Keratinocyte (primary cell): ENCODE measurements at regions not wholly inside any gene's neighbourhood (a gene's known extent, or its start where the extent isn't known, plus 50 kb on each side); places are given as distances from the start of the nearest gene placed in this dataset.

Experiments used
- DNase-seq: peaks from one replicate; pipeline ENCODE4 v3.0.0-alpha.2; 2011; ENCODE audit warnings: low read depth, missing footprints, low spot score
- FAIRE-seq: peaks from 2 replicates; lab custom pipeline; 2011; peaks lifted over from hg19 to GRCh38; lab: Jason Lieb, UNC
- H2AFZ ChIP-seq: 2 replicates; pipeline ENCODE4 v1.6.0; 2012; ENCODE audit warnings: low read length, control low read depth, inconsistent platforms; ENCODE audit not compliant: control insufficient read depth
- H3K27ac ChIP-seq: 2 replicates; pipeline ENCODE4 v1.5.1; 2011; ENCODE audit warnings: low read length; ENCODE audit not compliant: control insufficient read depth, insufficient read depth
- H3K27me3 ChIP-seq: 3 replicates; pipeline ENCODE4 v1.6.0; 2011; ENCODE audit warnings: low read length; ENCODE audit not compliant: control insufficient read depth, insufficient read depth; ENCODE audit errors: extremely low read depth
- H3K36me3 ChIP-seq, 2 experiments: 2 replicates in 1 of 2; 3 replicates in 1 of 2; pipeline ENCODE4 v1.5.1; 2011; ENCODE audit warnings: low read length in 2 of 2, mild to moderate bottlenecking in 1 of 2; ENCODE audit not compliant: control insufficient read depth in 2 of 2, insufficient read depth in 2 of 2; ENCODE audit errors: extremely low read depth in 1 of 2
- H3K4me1 ChIP-seq: 3 replicates; pipeline ENCODE4 v1.5.1; 2011; ENCODE audit warnings: low read length; ENCODE audit not compliant: control insufficient read depth, insufficient read depth; ENCODE audit errors: extremely low read depth
- H3K4me2 ChIP-seq: 3 replicates; pipeline ENCODE4 v1.6.0; 2011; ENCODE audit warnings: low read depth, low read length; ENCODE audit not compliant: control insufficient read depth, insufficient read depth; ENCODE audit errors: extremely low read depth
- H3K4me3 ChIP-seq, 3 experiments: fragments of 200-600 bp in 1 of 3; sonication (generic) in 1 of 3; 2 replicates in 2 of 3; 3 replicates in 1 of 3; pipeline ENCODE4 v1.5.1; 2011 to 2016; ENCODE audit warnings: low read length in 3 of 3, mild to moderate bottlenecking in 3 of 3, control low read depth in 2 of 3, inconsistent platforms in 1 of 3, low read depth in 1 of 3, mixed read lengths in 1 of 3, mixed run types in 1 of 3, moderate library complexity in 1 of 3; ENCODE audit not compliant: control insufficient read depth in 2 of 3, insufficient read depth in 2 of 3; ENCODE audit errors: extremely low read depth in 1 of 3
- H3K79me2 ChIP-seq: 2 replicates; pipeline ENCODE4 v1.6.0; 2012; ENCODE audit warnings: low read length; ENCODE audit not compliant: control insufficient read depth, insufficient read depth
- H3K9ac ChIP-seq: 3 replicates; pipeline ENCODE4 v1.6.0; 2011; ENCODE audit warnings: low read length; ENCODE audit not compliant: control insufficient read depth, insufficient read depth; ENCODE audit errors: extremely low read depth
- H3K9me1 ChIP-seq: 3 replicates; pipeline ENCODE4 v1.6.0; 2011; ENCODE audit warnings: low read length; ENCODE audit not compliant: control insufficient read depth, insufficient read depth; ENCODE audit errors: extremely low read depth
- H3K9me3 ChIP-seq: 2 replicates; pipeline ENCODE4 v1.5.1; 2012; ENCODE audit warnings: low read depth, low read length; ENCODE audit not compliant: control insufficient read depth
- H4K20me1 ChIP-seq: 3 replicates; pipeline ENCODE4 v1.6.0; 2011; ENCODE audit warnings: low read length; ENCODE audit not compliant: control insufficient read depth, insufficient read depth; ENCODE audit errors: extremely low read depth
- CTCF ChIP-seq, 3 experiments: IDR thresholded peaks in 1 of 3; conservative IDR thresholded peaks in 1 of 3; optimal IDR thresholded peaks in 1 of 3; 2 replicates in 2 of 3; 3 replicates in 1 of 3; pipeline versions ENCODE3 to v1.5.1; 2011; ENCODE audit warnings: low read length in 3 of 3, mild to moderate bottlenecking in 3 of 3, moderate library complexity in 2 of 3, control low read depth in 1 of 3, inconsistent platforms in 1 of 3; ENCODE audit not compliant: insufficient read depth in 2 of 3; ENCODE audit errors: extremely low read depth in 1 of 3
- EZH2 ChIP-seq: IDR thresholded peaks from one replicate; pipeline ENCODE4 v1.6.1; 2012; ENCODE audit warnings: inconsistent platforms, mild to moderate bottlenecking, low read length, moderate library complexity
- dilution Hi-C: fragments of 300-500 bp; cut with MboI; formaldehyde crosslinking; loops from one replicate; pipeline ENCODE4 v1.7.0; 2020; ENCODE audit warnings: low sequenced_read_pairs; ENCODE audit not compliant: extremely low pct_ligation_motif_present

GRCh38 chr1:221949996-221950395 lies 208.1 kb upstream of the DUSP10 start:
- Histone ChIP-seq H3K36me3 (no peaks in the 10 kb centered on the region), H3K9ac (no peak overlapping the region), H3K4me2 (no peak overlapping the region), H2AFZ (no peak overlapping the region), H3K27me3 (no peaks in the 10 kb centered on the region), H3K27ac (no peak overlapping the region), H3K79me2 (no peaks in the 10 kb centered on the region), H3K4me1 (peaks cover 8% of the 10 kb centered on the region), H3K4me3 (no peak overlapping the region), H3K9me3 (peaks cover 3% of the 10 kb centered on the region), H3K9me1 (no peaks in the 10 kb centered on the region), H4K20me1 (no peaks in the 10 kb centered on the region)
- dilution Hi-C loops: no loop called here
- no peak for TF ChIP-seq CTCF (optimal IDR thresholded peaks at IDR 0.05 in 1 of 3, IDR thresholded peaks at IDR 0.05 in 1 of 3, conservative IDR thresholded peaks at IDR 0.05 in 1 of 3; ENCODE audit: extremely low read depth in 1 of 3, insufficient read depth in 2 of 3, low read length in 3 of 3)
- no peak for TF ChIP-seq EZH2
- DNase-seq: no peak
- FAIRE-seq: no peak

GRCh38 chr1:221948459-221948858 lies 206.6 kb upstream of the DUSP10 start:
- no peak overlapping the region for H2AFZ ChIP-seq
- dilution Hi-C loops: no loop called here
- no peak overlapping the region for H3K27ac ChIP-seq
- no peak overlapping the region for H3K4me2 ChIP-seq
- no peaks in the 10 kb centered on the region for H3K36me3 ChIP-seq
- H3K79me2 ChIP-seq: no peaks in the 10 kb centered on the region
- peaks cover 3% of the 10 kb centered on the region for H3K9me3 ChIP-seq
- DNase-seq (no peak), FAIRE-seq (no peak)
- H3K4me3 ChIP-seq: no peak overlapping the region
- no peaks in the 10 kb centered on the region for H3K27me3 ChIP-seq
- no peaks in the 10 kb centered on the region for H3K9me1 ChIP-seq
- peaks cover 8% of the 10 kb centered on the region for H3K4me1 ChIP-seq
- H3K9ac ChIP-seq: no peak overlapping the region
- H4K20me1 ChIP-seq: no peaks in the 10 kb centered on the region
- TF ChIP-seq CTCF (optimal IDR thresholded peaks at IDR 0.05 in 1 of 3, IDR thresholded peaks at IDR 0.05 in 1 of 3, conservative IDR thresholded peaks at IDR 0.05 in 1 of 3; ENCODE audit: extremely low read depth in 1 of 3, insufficient read depth in 2 of 3, low read length in 3 of 3) (no peak), EZH2 (no peak)
